ENCODE measurements at regions not wholly inside any gene's neighbourhood (a gene's known extent, or its start where the extent isn't known, plus 50 kb on each side); places are given as distances from the start of the nearest gene placed in this dataset.

- TF ChIP-seq CTCF (IDR thresholded peaks at IDR 0.05) (peak in 1 of 4 experiments; percentile 20), POLR2AphosphoS5 (IDR thresholded peaks at IDR 0.05) (no peak)
Observed at GRCh38 chr3:109532257-109533216, 195.2 kb upstream of the DPPA4 start.

All from prostate gland (tissue), 2 donors.